Left lung (tissue), 4 donors: ENCODE measurements at regions not wholly inside any gene's neighbourhood (a gene's known extent, or its start where the extent isn't known, plus 50 kb on each side); places are given as distances from the start of the nearest gene placed in this dataset.

Source experiments
- ATAC-seq: fragments of 200-7000 bp; cut with Tn5 transposase; one replicate; pipeline ENCODE4 v1.9.1; 2020; ENCODE audit warnings: moderate library complexity
- DNase-seq, 4 donors: peaks; one replicate each; pipeline ENCODE4 v3.0.0-alpha.2; 2013 to 2020
- H3K27ac ChIP-seq, 2 donors: fragments of 200-600 bp; sonication (generic) in 1 of 2; one replicate each; pipeline versions ENCODE4 v1.5.0 to v1.8.0; 2020 to 2021
- H3K27me3 ChIP-seq, 2 donors: fragments of 200-600 bp; sonication (generic) in 1 of 2; one replicate each; pipeline versions ENCODE4 v1.5.0 to v1.8.0; 2020 to 2021
- H3K36me3 ChIP-seq, 2 donors: fragments of 200-600 bp; sonication (generic) in 1 of 2; one replicate each; pipeline versions ENCODE4 v1.5.0 to v1.8.0; 2020 to 2021
- H3K4me1 ChIP-seq, 2 donors: fragments of 200-600 bp; one replicate each; pipeline ENCODE4 v1.8.0; 2021
- H3K4me3 ChIP-seq, 2 donors: fragments of 200-600 bp; sonication (generic) in 1 of 2; one replicate each; pipeline versions ENCODE4 v1.5.0 to v1.8.0; 2020 to 2021; ENCODE audit warnings: mild to moderate bottlenecking in 1 of 2
- H3K9me3 ChIP-seq, 2 donors: fragments of 200-600 bp; sonication (generic) in 1 of 2; one replicate each; pipeline versions ENCODE4 v1.5.0 to v1.8.0; 2020 to 2021
- CTCF ChIP-seq, 2 donors: fragments of 200-600 bp; sonication (generic) in 1 of 2; IDR thresholded peaks; one replicate each; pipeline versions ENCODE4 v1.5.0 to v1.8.0; 2021; ENCODE audit warnings: antibody characterized with exemption in 2 of 2
- intact Hi-C, 2 donors: fragments of 100-400 bp; cut with DNase I; formaldehyde crosslinking; loops; one replicate each; pipeline versions ENCODE4 v1.11.2 to v1.14.2; 2022
- donor health status: DM: no; HTN: yes; CAD: no.
- donor health status: DM: no; HTN: no; CAD: no.

DNA sequence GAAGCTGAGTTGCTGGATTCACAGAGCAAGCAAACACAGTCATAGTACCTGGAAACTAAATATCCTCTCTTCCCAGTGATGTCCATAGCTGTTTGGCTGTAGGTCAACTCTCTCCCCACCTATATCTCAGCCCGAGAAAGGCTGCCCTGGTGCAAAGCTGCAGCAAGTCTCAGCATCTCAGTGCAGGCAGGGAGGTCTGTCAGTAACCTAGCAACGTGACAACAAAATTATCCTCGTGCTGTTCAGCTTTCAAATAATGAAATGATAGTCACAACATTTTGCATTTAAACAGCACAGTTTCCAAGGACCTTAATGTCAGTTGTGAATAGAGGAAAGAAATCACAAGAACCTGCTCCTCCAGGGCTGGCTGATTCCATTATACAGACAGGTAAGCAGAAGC, 83.6 kb downstream of the CHST2 start:
- Histone ChIP-seq H3K4me3 (no peak overlapping the region), H3K27ac (no peak overlapping the region), H3K36me3 (no peaks in the 10 kb centered on the region), H3K4me1 (no peaks in the 10 kb centered on the region), H3K27me3 (no peaks in the 10 kb centered on the region), H3K9me3 (peaks cover 0 to 7% of the 10 kb centered on the region in 2 donors)
- no peak for ATAC-seq
- no peak for DNase-seq
- intact Hi-C loops: no loop called here
- no peak for TF ChIP-seq CTCF (IDR thresholded peaks at IDR 0.05)

- no peak overlapping the region for H3K4me3 ChIP-seq
- no peak for DNase-seq
- H3K36me3 ChIP-seq: no peaks in the 10 kb centered on the region
- no peak for TF ChIP-seq CTCF (IDR thresholded peaks at IDR 0.05)
- no peak for ATAC-seq
- H3K9me3 ChIP-seq: peaks cover 0 to 7% of the 10 kb centered on the region in 2 donors
- no peaks in the 10 kb centered on the region for H3K27me3 ChIP-seq
- no peaks in the 10 kb centered on the region for H3K4me1 ChIP-seq
- intact Hi-C loops: no loop called here
- H3K27ac ChIP-seq: no peak overlapping the region
These were observed 84.3 kb downstream of the CHST2 start for GRCh38 chr3:143203848-143204247.

DNA sequence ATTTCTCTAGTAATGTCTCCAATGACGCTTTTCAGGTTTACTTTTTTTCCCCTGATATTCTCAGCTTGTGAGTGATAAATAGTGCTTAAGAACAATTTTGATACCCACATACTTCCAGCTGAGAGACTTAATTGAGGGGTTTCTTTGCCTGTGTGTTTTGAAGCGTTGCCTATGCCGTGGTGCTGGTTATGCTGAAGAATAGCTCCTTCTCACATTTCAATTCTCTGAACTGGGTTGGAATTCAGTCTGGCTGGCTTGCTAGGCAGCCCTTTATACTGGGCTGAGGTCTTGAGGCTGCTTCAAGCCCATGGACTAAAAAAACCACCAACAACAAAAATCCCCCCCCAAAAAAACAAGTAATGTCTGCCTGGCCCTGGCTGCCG, 87.4 kb downstream of the CHST2 start:
- Histone ChIP-seq H3K36me3 (no peaks in the 10 kb centered on the region), H3K27ac (no peak overlapping the region), H3K27me3 (no peaks in the 10 kb centered on the region), H3K9me3 (peaks cover 0 to 7% of the 10 kb centered on the region in 2 donors), H3K4me1 (no peaks in the 10 kb centered on the region), H3K4me3 (no peak overlapping the region)
- DNase-seq (no peak), ATAC-seq (no peak)
- intact Hi-C loops: no loop called here
- TF ChIP-seq CTCF (IDR thresholded peaks at IDR 0.05): no peak

DNA sequence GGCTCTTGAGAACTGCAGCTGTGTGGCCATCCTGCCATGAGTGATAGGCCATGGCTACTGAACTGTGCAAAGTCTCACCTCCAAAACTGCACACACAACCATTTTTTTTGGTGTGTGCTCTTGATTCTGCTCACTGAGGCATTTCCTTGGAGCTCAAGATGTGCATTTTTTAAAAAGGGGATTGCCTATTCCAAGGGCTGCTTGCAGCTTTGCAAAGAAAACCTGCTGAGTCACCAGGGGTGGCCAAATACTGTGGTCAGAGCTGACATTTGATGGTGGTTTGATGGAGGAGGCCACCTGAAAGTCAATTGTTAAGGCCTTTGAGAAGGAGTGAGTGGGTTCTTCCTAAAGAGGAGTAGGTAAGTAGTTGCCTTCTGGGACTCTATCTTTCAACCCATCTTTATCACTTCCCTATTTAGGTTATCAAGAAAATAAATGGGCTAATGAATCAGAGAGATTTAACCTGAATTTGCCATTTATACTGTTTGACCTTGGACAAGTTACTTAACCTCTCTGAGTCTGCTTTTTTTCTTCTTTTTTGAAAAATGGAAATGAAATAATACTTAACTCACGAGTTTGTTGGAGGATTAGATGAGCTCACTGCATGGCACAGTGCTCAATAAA, 87.9 kb downstream of the CHST2 start:
- ATAC-seq (no peak), DNase-seq (no peak)
- no peak for TF ChIP-seq CTCF (IDR thresholded peaks at IDR 0.05)
- H3K4me1 ChIP-seq: no peaks in the 10 kb centered on the region
- H3K4me3 ChIP-seq: no peak overlapping the region
- H3K36me3 ChIP-seq: no peaks in the 10 kb centered on the region
- H3K9me3 ChIP-seq: peaks cover 0 to 7% of the 10 kb centered on the region in 2 donors
- no peak overlapping the region for H3K27ac ChIP-seq
- H3K27me3 ChIP-seq: no peaks in the 10 kb centered on the region
- intact Hi-C loops: no loop called here

DNA sequence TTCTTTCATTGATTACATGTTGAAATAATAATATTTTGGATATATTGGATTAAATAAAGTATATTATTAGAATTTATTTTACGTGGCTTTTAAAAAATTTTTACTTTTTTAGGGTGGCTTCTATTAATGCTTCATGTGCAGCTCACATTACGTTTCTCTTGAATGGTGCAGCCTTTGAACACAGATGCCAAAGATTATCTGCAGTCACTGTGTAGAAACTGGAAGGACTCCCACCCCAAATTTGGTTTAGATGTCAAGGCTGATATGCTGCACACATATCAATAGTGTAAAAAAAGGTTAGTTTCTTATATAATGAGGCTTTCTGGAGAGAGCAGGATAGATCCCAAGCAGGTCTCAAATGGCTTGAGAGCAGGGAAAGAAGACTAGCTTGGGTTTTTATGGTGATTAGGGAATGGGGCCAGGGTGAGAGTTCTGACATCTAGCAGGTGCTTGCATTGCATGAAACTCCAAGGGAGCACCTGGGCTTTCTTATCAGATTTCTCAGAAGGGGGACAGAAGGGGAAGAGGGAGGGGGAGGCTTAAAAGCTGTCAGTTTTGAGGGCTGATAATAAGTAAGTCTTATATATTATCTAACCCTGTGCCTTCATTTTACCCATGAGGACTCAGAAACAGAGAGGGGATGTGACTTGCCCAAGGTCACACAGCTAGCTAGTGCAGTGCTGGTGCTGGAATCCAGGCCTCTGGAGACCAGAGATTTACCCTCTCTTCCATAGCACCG, 89.6 kb downstream of the CHST2 start:
- no peak overlapping the region for H3K27ac ChIP-seq
- no peak overlapping the region for H3K4me3 ChIP-seq
- no peaks in the 10 kb centered on the region for H3K36me3 ChIP-seq
- H3K4me1 ChIP-seq: no peaks in the 10 kb centered on the region
- intact Hi-C loops: no loop called here
- ATAC-seq (no peak), DNase-seq (no peak)
- no peak for TF ChIP-seq CTCF (IDR thresholded peaks at IDR 0.05)
- peaks cover 0 to 7% of the 10 kb centered on the region in 2 donors for H3K9me3 ChIP-seq
- H3K27me3 ChIP-seq: no peaks in the 10 kb centered on the region
